GM18868 (cell line): ENCODE measurements at regions not wholly inside any gene's neighbourhood (a gene's known extent, or its start where the extent isn't known, plus 50 kb on each side); places are given as distances from the start of the nearest gene placed in this dataset.
"Not testable (repeated sequence)": the region's sequence is repeated elsewhere in the genome, so short reads cannot be mapped to it uniquely, and the experiment has no call there.

Experiments
- ATAC-seq: cut with Tn5 transposase; IDR thresholded peaks from one replicate; pipeline ENCODE4 v1.9.1; 2021; ENCODE audit warnings: mild to moderate bottlenecking, moderate library complexity; ENCODE audit not compliant: unreplicated experiment

DNA sequence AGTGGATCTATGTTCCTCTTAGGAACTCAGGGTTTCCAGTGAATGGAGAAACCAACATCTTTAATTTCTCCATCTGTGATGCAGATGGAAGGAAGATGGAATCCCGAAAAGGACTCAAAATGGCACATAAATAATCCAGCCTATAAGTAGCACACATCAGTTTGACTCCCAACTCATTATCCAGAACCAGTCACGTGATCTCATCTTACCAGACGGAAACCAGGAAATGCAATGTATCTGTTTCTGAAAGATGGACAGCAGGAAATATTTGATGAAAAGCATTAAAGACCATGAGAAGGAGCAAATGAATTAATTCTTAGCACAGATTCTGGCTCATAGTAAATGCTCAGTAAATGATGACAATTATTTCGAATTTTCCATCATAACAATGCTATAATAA, 443.1 kb upstream of the FMR1 start:
- ATAC-seq, result no peak

DNA sequence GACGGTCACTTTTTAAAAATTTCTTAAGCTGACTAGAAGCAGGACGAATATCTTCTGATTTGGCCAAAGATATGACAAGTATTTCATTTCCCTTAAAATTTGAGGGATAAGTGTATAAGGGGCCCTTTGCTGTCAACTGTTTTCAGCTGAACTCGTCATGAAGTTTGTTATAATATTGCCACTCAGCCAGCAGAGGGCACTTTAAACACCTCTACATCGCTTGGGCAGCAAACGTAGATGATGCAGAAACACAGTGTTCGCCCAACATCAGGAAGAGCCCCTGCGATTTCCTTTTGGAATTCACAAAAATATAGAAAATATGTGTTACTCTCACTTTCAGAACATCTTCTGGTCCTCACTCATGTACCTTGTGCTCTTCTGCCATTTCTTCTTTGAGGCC, 435.7 kb upstream of the FMR1 start:
- no peak for ATAC-seq

DNA sequence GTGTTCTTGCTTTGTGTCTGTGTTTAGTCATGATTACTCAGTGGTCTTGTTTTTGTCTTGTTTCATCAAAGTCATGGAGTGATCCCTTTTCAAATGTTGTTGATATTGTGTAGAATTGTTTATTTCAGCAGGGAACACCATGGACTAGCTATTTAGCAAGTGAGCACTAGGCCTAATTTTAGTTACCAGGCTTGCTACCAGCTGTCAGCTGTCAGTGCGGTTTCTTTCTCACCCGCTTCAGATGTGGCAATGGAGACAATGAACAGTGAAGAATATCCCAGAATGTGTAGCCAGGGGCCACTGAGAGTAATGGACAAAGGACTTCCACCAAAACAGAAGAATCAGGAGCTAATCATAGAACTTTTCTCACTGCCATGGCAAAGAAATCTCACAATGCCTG, 432.8 kb upstream of the FMR1 start:
- no peak for ATAC-seq

DNA sequence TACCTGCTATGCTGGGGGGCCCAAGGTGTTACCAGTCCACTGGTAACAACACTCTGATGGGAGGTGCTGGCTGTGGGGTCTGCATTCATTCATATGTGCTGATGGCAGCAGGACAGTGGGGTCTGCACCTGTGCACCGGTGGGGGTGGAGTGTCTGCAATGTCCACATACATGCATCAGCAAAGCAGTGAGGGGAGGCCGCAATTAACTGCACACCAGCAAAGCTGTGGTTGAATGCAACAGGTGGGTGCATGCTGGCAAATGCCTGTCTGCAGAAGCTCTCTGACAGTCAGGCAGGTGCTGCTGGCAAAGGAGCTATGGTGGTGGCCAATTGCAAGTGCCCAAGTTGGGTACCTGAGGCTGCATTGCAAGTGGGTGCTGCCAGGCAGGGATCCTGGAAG, 426.5 kb upstream of the FMR1 start:
- no peak for ATAC-seq

DNA sequence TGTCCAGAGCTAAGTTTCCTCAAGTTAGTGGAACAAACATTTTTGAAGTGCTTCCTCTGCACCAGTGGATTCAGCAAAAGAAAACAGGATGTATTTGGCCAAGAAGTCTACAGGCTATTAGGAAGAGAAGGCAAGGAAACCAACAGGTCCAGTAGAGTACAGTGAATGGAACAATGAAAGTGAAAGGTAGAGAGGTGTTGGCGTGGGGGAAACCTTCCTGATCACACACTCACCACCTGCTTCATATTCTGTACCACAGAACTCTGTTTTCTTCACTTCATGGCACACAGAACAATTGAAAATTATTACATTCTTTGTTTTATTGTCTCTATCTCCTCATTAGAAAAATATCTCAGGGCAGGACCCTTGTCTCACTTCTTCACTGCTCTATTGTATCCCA, 417.4 kb upstream of the FMR1 start:
- no peak for ATAC-seq

DNA sequence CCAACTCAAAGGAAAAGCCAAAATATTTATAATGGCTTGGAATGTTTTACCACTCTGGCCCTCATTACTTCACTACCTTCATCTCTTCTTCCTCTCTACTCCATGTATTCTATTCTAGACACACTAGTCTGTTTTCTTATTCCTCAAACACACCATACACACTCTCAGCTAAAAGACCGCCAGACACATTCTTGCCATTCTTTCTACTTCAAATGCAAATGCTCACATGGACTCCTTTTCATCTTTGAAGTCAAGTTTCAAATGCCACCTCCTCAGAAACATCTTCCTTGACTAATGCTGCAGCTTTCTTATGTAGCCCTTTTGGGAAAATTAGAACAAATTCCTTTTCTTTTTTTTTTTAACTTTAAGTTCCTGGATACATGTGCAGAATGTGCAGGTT, 412.9 kb upstream of the FMR1 start:
- no peak for ATAC-seq

DNA sequence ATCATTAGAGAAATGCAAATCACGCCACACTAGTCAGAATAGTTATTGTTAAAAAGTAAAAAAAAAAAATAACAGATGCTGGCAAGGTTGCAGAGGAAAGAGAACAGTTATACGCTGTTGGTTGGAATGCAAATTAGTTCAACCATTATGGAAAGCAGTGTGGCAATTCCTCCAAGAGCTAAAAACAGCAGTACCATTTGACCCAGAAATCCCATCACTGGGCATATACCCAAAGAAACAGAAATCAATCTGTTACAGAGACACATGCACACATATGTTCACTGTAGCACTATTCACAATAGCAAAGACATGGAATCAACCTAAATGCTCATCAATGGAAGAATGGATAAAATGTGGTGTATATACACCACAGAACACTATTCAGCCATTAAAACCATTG, 388.7 kb upstream of the FMR1 start:
- ATAC-seq, result no peak

DNA sequence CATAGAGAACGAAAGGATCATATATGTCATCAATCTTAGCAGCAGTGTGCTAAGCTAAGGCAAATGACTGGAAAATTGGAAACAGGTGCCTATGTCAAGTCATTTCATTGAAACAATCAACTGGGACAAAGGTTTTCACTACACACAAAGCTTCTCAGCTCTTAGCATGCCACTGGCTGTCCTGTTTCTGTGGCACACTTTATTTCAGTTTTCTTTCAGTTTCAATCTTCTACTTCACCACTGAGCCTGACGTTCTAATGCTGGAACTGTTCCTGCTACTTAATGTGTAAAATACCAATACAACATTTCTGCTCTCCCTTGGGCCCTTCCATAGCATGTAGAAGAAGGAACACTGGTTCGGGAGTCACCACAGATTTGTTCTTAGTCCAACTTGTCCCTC, 378.3 kb upstream of the FMR1 start:
- no peak for ATAC-seq

DNA sequence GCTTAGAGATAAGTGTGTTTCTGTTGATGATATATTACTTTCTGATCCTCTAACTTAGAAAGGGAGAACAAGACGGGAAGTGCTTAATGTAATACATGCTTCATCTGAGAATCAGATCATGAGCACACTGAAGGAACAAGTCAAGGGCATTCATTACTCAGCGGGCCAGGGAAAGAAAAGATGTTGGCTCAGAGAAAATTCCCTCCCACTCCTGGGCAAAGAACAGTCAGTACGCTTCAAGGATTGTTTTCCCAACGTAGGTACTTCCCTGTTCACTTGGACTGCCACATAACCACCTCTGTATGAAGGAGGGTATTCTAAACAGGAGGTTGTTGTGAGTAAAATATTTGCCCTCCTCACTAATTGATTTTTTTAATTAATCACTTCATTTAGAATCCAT, 374.5 kb upstream of the FMR1 start:
- no peak for ATAC-seq

DNA sequence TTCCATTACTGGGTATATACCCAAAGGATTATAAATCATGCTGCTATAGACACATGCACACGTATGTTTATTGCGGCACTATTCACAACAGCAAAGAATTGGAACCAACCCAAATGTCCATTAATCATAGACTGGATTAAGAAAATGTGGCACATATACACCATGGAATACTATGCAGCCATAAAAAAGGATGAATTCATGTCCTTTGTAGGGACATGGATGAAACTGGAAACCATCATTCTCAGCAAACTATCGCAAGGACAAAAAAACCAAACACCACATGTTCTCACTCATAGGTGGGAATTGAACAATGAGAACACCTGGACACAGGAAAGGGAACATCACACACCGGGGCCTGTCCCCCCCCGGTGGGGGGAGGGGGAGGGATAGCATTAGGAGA, 363.7 kb upstream of the FMR1 start:
- ATAC-seq, result not testable (repeated sequence)

DNA sequence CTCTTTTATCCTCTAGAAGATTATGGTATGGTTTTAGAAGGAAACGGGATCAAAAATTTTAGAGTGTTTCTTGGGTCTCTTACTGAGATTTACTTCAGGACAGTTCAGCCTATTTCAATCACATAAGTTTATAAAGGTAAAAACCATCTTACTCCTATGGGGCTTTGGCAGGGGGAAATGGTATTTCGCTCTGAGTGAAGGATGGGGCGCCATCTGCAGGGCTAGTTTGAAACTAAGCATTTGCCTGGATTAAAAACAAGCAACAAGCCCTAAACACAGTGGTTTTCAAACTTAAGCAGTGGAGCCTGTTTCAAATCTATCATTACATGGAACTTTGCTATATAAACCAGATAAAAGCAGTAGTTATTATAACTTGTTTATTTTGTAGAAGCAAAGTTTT, 361.5 kb upstream of the FMR1 start:
- ATAC-seq, result no peak

DNA sequence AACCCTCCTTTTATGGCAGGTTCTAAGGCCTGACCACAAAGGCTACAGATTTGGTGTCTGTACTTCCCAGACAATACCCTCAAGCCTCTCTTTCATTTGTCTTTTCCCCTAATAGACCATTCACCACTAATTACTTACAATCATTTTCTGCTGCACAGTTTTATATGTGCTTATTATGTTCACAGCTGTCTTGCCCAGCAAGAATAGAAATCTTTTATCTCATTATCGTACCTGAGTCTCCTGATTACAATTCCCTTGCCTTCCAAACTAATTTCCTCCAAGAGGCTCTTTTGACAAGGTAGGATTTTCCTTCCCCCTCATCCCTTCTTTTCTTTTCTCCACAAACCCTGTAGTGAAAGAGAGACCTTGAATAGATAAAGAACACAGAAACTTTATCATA, 352.5 kb upstream of the FMR1 start:
- ATAC-seq, result no peak

DNA sequence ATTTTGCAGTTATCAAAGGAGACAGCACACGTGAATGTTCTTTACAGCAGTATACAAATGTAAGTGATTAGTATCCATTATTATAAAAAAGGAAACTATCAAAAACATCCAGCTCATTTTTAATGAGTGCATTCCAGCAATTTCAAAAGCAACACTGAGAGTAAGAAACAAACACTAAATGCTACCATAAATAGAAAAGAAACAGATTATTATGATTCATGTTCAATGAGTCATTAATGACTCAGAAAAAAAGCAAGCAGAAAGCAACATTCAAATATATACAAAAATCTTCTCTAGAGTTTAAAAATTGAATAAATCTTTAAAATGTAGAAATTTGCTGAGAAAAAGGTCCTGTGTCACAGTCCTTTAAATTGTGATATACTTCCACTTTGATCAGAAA, 346.5 kb upstream of the FMR1 start:
- ATAC-seq, result no peak

DNA sequence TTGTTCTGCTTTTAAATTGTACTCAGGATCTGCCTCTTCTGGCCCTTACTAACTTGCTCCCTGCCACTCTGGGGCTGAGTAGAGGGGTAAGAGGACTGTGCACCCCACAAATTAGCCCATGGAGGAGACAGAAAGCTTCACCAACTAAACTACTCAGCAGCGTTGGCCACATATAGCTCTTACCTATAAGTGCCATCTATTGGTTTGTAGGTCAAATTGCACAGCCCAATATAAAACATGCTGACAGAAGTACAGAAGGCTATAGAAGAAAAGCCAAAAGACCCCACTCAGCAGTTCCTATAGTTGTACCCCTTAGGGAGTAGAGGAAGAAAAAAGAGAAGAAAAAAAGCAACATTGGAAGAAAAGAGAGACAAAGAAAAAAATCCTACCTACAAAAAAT, 341.2 kb upstream of the FMR1 start:
- no peak for ATAC-seq

DNA sequence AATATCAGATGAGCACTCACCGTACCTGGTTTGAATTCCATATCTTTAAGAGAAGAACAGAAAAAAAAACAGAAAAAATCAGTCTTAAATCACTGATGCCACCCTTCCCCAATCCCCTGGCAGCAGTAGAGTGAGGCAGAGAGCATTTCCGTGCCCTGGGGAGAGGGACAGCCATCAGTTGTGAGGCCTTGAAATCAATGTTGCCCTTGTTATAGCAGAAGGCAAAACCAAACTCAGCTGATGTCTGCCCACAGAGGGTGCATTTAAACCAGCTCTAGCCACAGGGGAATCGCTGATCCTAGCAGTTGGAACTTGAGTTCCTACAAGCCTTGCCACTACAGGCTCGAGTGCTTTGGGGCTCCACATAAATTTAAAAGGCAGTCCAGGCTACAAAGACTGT, 338.5 kb upstream of the FMR1 start:
- ATAC-seq, result no peak

DNA sequence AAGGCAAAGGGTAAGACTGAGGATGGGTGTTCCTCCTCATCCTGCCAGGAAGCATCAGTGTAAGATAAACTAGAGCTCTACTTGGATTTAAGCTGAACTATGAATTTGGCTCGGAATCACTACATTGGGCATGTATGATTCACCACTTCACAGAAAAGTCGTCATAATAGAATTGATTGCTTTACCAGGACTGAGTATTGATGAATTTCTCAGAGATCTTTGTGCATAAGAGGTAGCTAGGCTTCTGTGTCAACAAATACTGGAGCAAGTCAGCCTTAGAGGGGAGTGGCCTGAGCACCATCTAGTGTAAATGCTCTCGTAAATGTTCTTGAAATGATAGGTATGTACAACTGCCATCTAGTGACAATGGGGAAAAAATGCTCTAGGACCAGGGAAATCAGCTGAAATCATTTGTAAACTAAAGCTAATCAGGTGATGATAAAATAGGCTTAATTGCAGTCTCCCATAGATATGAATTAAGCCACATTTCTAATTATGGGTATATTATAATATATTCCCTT, 309.5 kb upstream of the FMR1 start:
- ATAC-seq, result no peak

DNA sequence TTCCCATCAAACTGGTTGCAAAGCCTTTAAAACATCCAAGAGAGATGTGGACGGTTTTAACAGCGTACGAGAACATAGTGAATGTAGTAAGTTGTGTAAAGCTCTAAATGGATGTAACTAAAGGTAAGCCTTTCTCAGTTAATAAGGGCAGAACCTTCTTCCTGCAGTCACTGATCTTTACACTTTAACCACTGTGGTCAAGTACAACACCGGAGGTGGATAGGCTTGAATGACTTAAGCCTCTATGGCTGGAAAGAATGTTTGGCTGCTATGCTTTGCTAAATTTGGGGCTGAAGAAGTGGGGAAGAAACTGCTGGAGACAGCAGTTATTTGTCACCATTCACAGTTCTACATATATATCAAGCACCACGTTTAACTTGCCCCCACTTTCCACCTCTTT, 285.1 kb upstream of the FMR1 start:
- no peak for ATAC-seq

DNA sequence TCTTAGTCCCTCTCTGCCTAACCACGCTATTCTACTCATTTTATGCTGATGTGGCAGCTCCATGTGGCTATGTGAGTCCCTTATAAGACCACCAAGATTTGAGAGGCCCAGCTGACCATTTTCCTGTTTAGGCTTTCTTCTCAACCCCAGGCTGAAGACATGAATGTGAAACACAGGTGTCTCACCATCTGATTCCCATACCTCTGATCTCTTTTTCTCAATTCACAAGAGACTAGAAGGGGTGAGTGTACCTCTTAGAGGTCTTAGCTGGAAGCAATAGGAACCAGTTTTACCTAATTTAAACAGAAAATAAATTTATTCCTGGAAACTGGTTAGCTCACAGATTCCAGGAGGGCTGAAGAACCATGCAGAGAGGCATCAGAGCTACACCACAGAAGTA, 276.5 kb upstream of the FMR1 start:
- ATAC-seq, result no peak

DNA sequence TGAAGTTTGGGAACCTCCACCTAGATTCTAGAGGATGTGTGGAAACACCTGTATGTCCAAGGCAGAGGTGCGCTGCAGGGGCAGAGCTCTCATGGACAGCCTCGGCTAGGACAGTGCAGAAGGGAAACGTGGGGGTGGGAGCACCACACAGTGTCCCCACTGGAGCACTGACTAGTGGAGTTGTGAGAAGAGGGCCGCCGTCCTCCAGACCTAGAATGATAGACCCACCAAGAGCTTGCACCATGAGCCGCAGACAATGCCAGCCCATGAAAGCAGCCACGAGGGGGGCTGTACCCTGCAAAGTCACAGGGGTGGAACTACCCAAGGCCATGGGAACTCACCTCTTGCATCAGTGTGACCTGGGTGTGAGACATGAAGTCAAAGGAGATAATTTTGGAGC, 274.5 kb upstream of the FMR1 start:
- ATAC-seq, result no peak

DNA sequence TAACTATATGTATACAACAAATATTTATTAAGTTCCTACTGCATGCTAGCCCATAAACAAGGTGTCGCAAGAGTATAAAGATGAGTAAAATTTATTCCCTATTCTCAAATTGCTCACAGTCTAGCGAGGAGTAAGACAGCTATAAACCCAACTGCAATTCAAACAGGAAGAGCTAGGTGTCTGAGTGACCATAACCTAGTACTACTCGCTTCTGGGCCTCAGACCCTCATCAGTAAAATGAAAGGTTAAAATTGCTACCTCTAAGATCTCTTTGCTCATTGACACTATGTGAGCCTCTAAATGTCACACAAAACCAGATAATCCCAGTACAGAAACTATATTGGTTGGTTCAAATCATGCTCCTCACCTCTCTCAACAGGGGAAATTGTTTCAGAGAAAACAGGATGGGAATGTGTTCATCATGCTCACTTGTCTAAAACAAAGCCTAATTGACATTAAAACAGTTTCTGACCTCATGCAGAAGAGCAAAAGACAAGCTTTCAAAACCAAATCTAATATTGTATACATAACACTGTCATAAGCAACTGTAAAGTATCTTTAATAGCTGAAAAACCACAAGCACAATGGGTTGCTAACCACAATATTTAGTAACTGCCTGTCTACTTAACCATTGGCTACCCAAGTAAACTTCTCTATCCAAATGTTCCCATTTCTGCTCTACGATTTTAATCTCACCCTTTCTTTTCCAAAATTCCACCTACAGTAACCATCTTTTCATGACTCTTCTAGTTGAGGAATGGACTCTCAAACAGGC, 264.6 kb upstream of the FMR1 start:
- no peak for ATAC-seq

DNA sequence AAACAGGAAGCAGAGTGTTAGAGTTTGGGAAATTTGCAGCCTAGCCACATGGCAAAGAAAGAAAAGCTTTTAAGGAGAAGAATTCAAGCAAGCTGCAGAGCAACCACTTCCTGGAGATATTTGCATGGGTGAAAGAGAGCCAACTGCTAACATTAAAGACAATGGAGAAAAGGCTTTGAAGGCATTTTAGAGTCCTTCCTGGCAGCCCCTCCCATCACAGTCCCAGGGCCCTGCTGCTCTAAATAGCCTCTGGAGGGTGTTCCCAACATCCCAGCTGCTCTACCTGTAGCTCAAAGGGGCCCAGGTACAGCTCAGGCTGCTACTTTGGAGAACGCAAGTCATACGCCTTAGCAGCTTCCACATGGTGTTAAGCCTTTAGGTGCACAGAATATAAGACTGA, 235.9 kb upstream of the FMR1 start:
- no peak for ATAC-seq

DNA sequence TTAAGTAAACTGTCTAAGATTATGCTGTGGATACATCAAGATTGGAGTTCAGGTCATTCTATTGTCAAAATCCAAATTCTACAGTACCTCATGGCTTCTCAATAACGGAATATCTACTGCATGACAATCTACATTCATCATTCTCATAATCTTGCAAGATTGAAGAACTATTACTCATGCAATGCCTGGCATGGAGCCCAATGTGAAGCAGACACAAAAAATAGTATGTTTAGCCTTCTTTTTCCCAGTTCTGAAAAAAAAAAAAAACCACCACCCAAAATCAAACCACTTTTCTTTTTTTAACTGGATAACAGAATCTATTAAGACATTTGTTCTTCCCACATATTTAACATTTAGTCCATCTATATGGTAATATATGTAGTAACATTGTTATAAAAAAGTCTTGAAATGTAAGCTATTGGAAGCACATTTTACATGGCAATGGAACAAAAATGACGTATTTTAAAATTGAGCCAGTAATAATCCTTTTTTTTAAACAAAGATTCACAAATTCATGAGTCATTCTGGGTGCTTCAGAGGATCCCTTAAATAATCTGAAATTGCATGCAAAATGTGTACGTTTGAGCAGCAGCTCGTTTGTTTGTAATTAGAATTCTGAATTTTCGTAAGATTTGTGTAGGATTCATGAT, 232.2 kb upstream of the FMR1 start:
- ATAC-seq, result no peak

DNA sequence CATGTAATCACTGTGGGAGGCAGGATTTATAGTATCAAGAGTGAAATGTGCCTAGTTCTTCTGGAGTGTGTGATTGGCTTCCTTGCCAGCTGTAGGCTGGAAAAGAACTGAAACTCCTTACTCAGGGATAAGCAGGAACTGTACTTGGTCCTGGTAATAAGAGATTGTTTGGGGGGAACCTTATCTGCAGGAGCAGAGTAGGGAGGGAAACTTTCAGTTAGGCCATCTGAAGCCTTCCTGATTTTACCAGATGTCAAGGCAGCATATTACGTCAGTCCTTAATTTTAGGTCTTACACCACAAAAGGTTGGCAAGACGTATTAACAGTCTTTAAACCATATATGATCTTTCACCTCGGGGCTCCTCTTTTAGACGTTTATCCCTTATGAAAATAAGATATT, 231.5 kb upstream of the FMR1 start:
- no peak for ATAC-seq
